H9 (cell line): ENCODE measurements at regions not wholly inside any gene's neighbourhood (a gene's known extent, or its start where the extent isn't known, plus 50 kb on each side); places are given as distances from the start of the nearest gene placed in this dataset.

Source experiments
- DNase-seq: peaks from one replicate; pipeline ENCODE4 v3.0.0-alpha.2; 2017
- H2AFZ ChIP-seq: one replicate; pipeline ENCODE4 v1.6.1; 2013; ENCODE audit warnings: mild to moderate bottlenecking, low read length, control low read depth, moderate library complexity
- H2AK5ac ChIP-seq: 2 replicates; pipeline ENCODE4 v1.6.1; 2013; ENCODE audit warnings: low read length, control low read depth, mixed read lengths; ENCODE audit not compliant: insufficient read length
- H2BK120ac ChIP-seq: one replicate; pipeline ENCODE4 v1.6.1; 2013; ENCODE audit warnings: low read depth, mild to moderate bottlenecking, low read length, control low read depth, inconsistent platforms; ENCODE audit not compliant: poor library complexity, severe bottlenecking
- H2BK12ac ChIP-seq: 2 replicates; pipeline ENCODE4 v1.6.1; 2013; ENCODE audit warnings: low read length, control low read depth, mixed read lengths, low read depth; ENCODE audit not compliant: insufficient read length
- H2BK15ac ChIP-seq: 2 replicates; pipeline ENCODE4 v1.6.1; 2013; ENCODE audit warnings: low read depth, low read length, control low read depth
- H2BK20ac ChIP-seq: one replicate; pipeline ENCODE4 v1.6.1; 2013; ENCODE audit warnings: low read depth, mild to moderate bottlenecking, low read length, control low read depth, inconsistent platforms; ENCODE audit not compliant: poor library complexity, severe bottlenecking
- H2BK5ac ChIP-seq: 2 replicates; pipeline ENCODE4 v1.6.1; 2013; ENCODE audit warnings: low read length, control low read depth, mixed read lengths; ENCODE audit not compliant: insufficient read length
- H3K14ac ChIP-seq: 2 replicates; pipeline ENCODE4 v1.6.1; 2013; ENCODE audit warnings: low read length, control low read depth; ENCODE audit not compliant: insufficient read depth
- H3K18ac ChIP-seq: 2 replicates; pipeline ENCODE4 v1.6.1; 2013; ENCODE audit warnings: low read depth, mild to moderate bottlenecking, mixed read lengths, low read length, control low read depth; ENCODE audit not compliant: insufficient read length
- H3K23ac ChIP-seq: 2 replicates; pipeline ENCODE4 v1.6.1; 2013; ENCODE audit warnings: low read length, control low read depth, mixed read lengths, low read depth; ENCODE audit not compliant: insufficient read length
- H3K23me2 ChIP-seq: 2 replicates; pipeline ENCODE4 v1.6.1; 2013; ENCODE audit warnings: low read depth, mild to moderate bottlenecking, mixed read lengths, low read length, control low read depth; ENCODE audit not compliant: insufficient read length, poor library complexity, severe bottlenecking
- H3K27ac ChIP-seq: 2 replicates; pipeline ENCODE4 v1.5.1; 2013; ENCODE audit warnings: low read length, control low read depth, mixed read lengths, low read depth; ENCODE audit not compliant: insufficient read length
- H3K27me3 ChIP-seq: 2 replicates; pipeline ENCODE4 v1.6.1; 2013; ENCODE audit warnings: low read length, control low read depth, inconsistent platforms; ENCODE audit not compliant: insufficient read depth
- H3K4ac ChIP-seq: 2 replicates; pipeline ENCODE4 v1.6.1; 2013; ENCODE audit warnings: low read depth, mild to moderate bottlenecking, control low read depth, inconsistent platforms, low read length, moderate library complexity
- H3K4me1 ChIP-seq: 2 replicates; pipeline ENCODE4 v1.6.1; 2013; ENCODE audit warnings: low read length, control low read depth, inconsistent platforms; ENCODE audit not compliant: insufficient read depth
- H3K4me2 ChIP-seq: 2 replicates; pipeline ENCODE4 v1.6.1; 2013; ENCODE audit warnings: low read length, control low read depth, mixed read lengths; ENCODE audit not compliant: insufficient read length, insufficient read depth
- H3K56ac ChIP-seq: 2 replicates; pipeline ENCODE4 v1.6.1; 2013; ENCODE audit warnings: low read depth, mild to moderate bottlenecking, mixed read lengths, low read length, control low read depth; ENCODE audit not compliant: insufficient read length
- H3K79me1 ChIP-seq: 2 replicates; pipeline ENCODE4 v1.6.1; 2013; ENCODE audit warnings: low read depth, mild to moderate bottlenecking, moderate library complexity, low read length, control low read depth, inconsistent platforms; ENCODE audit not compliant: insufficient read depth, poor library complexity, severe bottlenecking
- H3K79me2 ChIP-seq: 2 replicates; pipeline ENCODE4 v1.6.1; 2013; ENCODE audit warnings: low read length, control low read depth, inconsistent platforms; ENCODE audit not compliant: insufficient read depth
- H3K9ac ChIP-seq: 2 replicates; pipeline ENCODE4 v1.6.1; 2013; ENCODE audit warnings: low read length, control low read depth, mixed read lengths; ENCODE audit not compliant: insufficient read length; ENCODE audit errors: extremely low read depth
- H3K9me3 ChIP-seq: one replicate; pipeline ENCODE4 v1.6.1; 2013; ENCODE audit warnings: low read depth, low read length, inconsistent platforms; ENCODE audit not compliant: control insufficient read depth
- H3T11ph ChIP-seq: one replicate; pipeline ENCODE4 v1.6.1; 2013; ENCODE audit warnings: mild to moderate bottlenecking, low read length, control low read depth, inconsistent platforms
- H4K20me1 ChIP-seq: one replicate; pipeline ENCODE4 v1.6.1; 2013; ENCODE audit not compliant: control insufficient read depth, insufficient read length, insufficient read depth
- H4K5ac ChIP-seq: 2 replicates; pipeline ENCODE4 v1.6.1; 2013; ENCODE audit warnings: low read depth, mild to moderate bottlenecking, mixed read lengths, low read length, control low read depth; ENCODE audit not compliant: insufficient read length
- H4K8ac ChIP-seq: replicated peaks from 2 replicates; pipeline ENCODE4 v1.6.1; 2013; ENCODE audit warnings: low read length, control low read depth, mixed read lengths, low read depth; ENCODE audit not compliant: insufficient read length
- H4K91ac ChIP-seq: 2 replicates; pipeline ENCODE4 v1.6.1; 2013; ENCODE audit warnings: low read depth, mild to moderate bottlenecking, moderate library complexity, mixed read lengths, low read length, control low read depth; ENCODE audit not compliant: insufficient read length
- H3K27ac Mint-ChIP-seq, 3 experiments: 2 replicates in 2 of 3; 3 replicates in 1 of 3; pipeline ENCODE4 v1.8.0; 2020 to 2021; ENCODE audit warnings: mixed read lengths in 3 of 3, mild to moderate bottlenecking in 1 of 3, moderate library complexity in 1 of 3
- H3K27me3 Mint-ChIP-seq: 2 replicates; pipeline ENCODE4 v1.8.0; 2021; ENCODE audit warnings: low read depth, mild to moderate bottlenecking, moderate library complexity, mixed read lengths
- H3K36me3 Mint-ChIP-seq, 3 experiments: 2 replicates in 2 of 3; 3 replicates in 1 of 3; pipeline ENCODE4 v1.8.0; 2020 to 2021; ENCODE audit warnings: low read depth in 3 of 3, mixed read lengths in 3 of 3; ENCODE audit not compliant: insufficient read depth in 1 of 3
- H3K4me1 Mint-ChIP-seq, 2 experiments: 2 replicates each; pipeline ENCODE4 v1.8.0; 2020; ENCODE audit warnings: mixed read lengths in 2 of 2
- H3K4me3 Mint-ChIP-seq, 2 experiments: 2 replicates in 1 of 2; 3 replicates in 1 of 2; pipeline ENCODE4 v1.8.0; 2020 to 2021; ENCODE audit warnings: mild to moderate bottlenecking in 2 of 2, mixed read lengths in 2 of 2, moderate library complexity in 1 of 2
- H3K9me3 Mint-ChIP-seq, 2 experiments: 2 replicates in 1 of 2; 3 replicates in 1 of 2; pipeline ENCODE4 v1.8.0; 2020; ENCODE audit warnings: mild to moderate bottlenecking in 2 of 2, mixed read lengths in 2 of 2, moderate library complexity in 1 of 2
- CTCF ChIP-seq: fragments of 200-600 bp; sonication (generic); conservative IDR thresholded peaks from 3 replicates; pipeline ENCODE4 v1.8.0; 2021; ENCODE audit warnings: antibody characterized with exemption, mild to moderate bottlenecking
- WGBS: extraction: QIAGEN DNeasy Blood & Tissue Kit; methylation state at CpG from one replicate; pipeline ENCODE4 v1.1.7; 2013; ENCODE audit warnings: missing lambda C conversion rate, low lambda C conversion rate, mixed read lengths; ENCODE audit not compliant: insufficient read length; ENCODE audit errors: extremely low coverage; 5-methylcytosine and 5-hydroxymethylcytosine counted together

GRCh38 chr6:67935976-67936477 lies 699.1 kb upstream of the ADGRB3 start:
- H3K9me3 ChIP-seq: no peaks in the 10 kb centered on the region
- no peak for TF ChIP-seq CTCF
- H3K18ac ChIP-seq: no peak overlapping the region
- H3K79me1 ChIP-seq: no peaks in the 10 kb centered on the region
- no peaks in the 10 kb centered on the region for H3K4me1 ChIP-seq
- H3K56ac ChIP-seq: no peak overlapping the region
- H3K27me3 Mint-ChIP-seq: no peaks in the 10 kb centered on the region
- H3K23ac ChIP-seq: no peak overlapping the region
- no CpG with 5 or more reads among the region's 2 CpGs for WGBS
- H3K4me3 Mint-ChIP-seq: no peak overlapping the region
- H4K91ac ChIP-seq: no peak overlapping the region
- H3K27ac Mint-ChIP-seq: no peak overlapping the region
- H3K9ac ChIP-seq: no peak overlapping the region
- H3K79me2 ChIP-seq: no peaks in the 10 kb centered on the region
- no peak overlapping the region for H2BK5ac ChIP-seq
- no peak for DNase-seq
- no peak overlapping the region for H2BK120ac ChIP-seq
- H4K20me1 ChIP-seq: no peaks in the 10 kb centered on the region
- H4K5ac ChIP-seq: no peak overlapping the region
- no peak overlapping the region for H2BK20ac ChIP-seq
- no peak overlapping the region for H2AK5ac ChIP-seq
- no peak overlapping the region for H3K14ac ChIP-seq
- H2BK12ac ChIP-seq: no peak overlapping the region
- no peak overlapping the region for H2AFZ ChIP-seq
- H2BK15ac ChIP-seq: no peak overlapping the region
- peaks cover 0 to 7% (median 2%) of the 10 kb centered on the region in 3 experiments; a peak in 5 of 7 replicates for H3K36me3 Mint-ChIP-seq
- no peaks in the 10 kb centered on the region for H3K23me2 ChIP-seq
- no peak overlapping the region for H3T11ph ChIP-seq
- no peaks in the 10 kb centered on the region for H3K27me3 ChIP-seq
- peaks cover 7 to 9% of the 10 kb centered on the region in 2 experiments; a peak in 4 of 5 replicates for H3K9me3 Mint-ChIP-seq
- H4K8ac ChIP-seq: no peak overlapping the region
- H3K4me1 Mint-ChIP-seq: no peaks in the 10 kb centered on the region; a peak in 1 of 4 replicates
- no peak overlapping the region for H3K4ac ChIP-seq
- no peak overlapping the region for H3K27ac ChIP-seq
- no peak overlapping the region for H3K4me2 ChIP-seq
